ENCODE measurements at regions not wholly inside any gene's neighbourhood (a gene's known extent, or its start where the extent isn't known, plus 50 kb on each side); places are given as distances from the start of the nearest gene placed in this dataset.

DNA sequence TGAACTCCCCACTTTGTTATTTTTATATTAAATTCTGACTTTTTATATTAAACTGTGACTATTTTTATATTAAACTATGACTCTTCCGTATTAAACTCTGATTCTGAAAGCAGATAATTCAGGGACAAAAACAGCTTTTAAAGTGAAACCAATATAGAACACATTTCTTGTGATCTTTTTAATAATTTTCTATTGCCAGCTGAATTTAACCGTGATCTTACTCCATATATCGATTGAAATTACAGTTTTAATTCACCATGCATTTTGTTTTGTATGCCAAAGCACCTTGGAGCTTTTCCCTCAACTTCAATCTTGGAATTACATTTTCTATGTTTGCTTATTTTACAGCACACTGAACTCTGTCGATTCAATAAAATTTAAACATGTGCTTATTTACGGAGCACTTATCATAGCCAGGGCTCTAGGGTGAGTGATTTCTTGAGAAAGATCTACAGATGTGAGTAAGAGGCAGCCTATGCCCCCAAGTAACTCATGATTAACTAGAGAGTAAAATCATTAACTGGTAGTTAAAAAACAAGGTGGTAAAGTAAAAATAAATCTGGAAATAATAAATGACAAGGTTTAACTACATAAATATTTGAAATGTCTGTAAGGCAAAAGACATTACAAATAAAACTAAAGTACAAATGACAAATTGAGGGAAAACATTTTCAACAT lies 72.9 kb upstream of the ALDH1B1 start:
- H2AFZ ChIP-seq (ENCODE audit: low read depth) = peak overlapping the region; percentile 84
- no peak overlapping the region for H3K4me3 ChIP-seq (IDR thresholded peaks at IDR 0.05; ENCODE audit: insufficient read depth, low read depth, low read length)

DNA sequence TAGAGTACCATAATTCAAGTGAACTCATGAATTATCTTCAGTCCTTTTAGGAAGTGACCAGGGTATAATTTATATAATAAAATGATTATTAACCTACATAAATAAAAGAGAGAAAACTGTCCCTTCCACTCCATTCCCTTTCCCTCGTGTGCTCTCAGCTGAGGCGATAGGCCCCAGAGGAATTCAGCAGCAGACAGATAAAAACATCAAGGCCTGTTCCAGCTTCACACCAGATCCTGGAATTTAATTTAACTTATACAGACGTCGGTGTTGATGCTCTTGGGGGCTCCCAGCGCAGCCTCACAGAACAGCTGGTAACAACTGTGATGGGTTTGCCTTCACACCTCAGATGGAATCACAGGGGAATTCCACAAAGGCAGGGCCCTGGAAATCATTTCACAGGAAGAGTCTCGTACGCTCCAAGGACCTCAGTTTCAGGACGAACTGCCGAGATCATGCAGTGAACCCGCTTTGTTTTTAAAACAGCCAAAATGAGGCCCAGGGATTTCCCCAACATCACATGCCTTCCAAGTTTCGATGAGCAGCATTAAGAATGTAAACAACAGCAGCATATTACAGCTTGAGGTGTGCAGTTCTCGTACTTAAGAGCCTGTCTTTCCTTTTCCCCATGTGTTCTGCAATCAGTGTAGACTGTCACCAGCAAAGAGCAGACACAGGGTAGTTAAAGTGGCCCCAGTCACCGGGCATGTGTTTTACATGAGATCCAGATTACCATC lies 73.6 kb upstream of the ALDH1B1 start:
- H3K4me2 ChIP-seq = peak overlapping the region; percentile 86

More for the DNA sequence above, 72.9 kb upstream of the ALDH1B1 start:
- Histone ChIP-seq H3K36me3 (ENCODE audit: insufficient read depth) (no peaks in the 10 kb centered on the region), H4K20me1 (ENCODE audit: insufficient read depth) (no peaks in the 10 kb centered on the region), H3K9ac (peak overlapping the region; percentile 72; the same call in 1 of the 2 replicates), H3K4me2 (peak overlapping the region; percentile 86), H3K79me2 (ENCODE audit: insufficient read depth, low read depth) (no peaks in the 10 kb centered on the region), H3K27me3 (ENCODE audit: insufficient read depth, low read depth) (no peaks in the 10 kb centered on the region), H3K4me1 (ENCODE audit: low read depth, poor library complexity, severe bottlenecking) (peaks cover 26% of the 10 kb centered on the region), H3K27ac (peak overlapping the region; percentile 88)
- TF ChIP-seq, protein P1, sequence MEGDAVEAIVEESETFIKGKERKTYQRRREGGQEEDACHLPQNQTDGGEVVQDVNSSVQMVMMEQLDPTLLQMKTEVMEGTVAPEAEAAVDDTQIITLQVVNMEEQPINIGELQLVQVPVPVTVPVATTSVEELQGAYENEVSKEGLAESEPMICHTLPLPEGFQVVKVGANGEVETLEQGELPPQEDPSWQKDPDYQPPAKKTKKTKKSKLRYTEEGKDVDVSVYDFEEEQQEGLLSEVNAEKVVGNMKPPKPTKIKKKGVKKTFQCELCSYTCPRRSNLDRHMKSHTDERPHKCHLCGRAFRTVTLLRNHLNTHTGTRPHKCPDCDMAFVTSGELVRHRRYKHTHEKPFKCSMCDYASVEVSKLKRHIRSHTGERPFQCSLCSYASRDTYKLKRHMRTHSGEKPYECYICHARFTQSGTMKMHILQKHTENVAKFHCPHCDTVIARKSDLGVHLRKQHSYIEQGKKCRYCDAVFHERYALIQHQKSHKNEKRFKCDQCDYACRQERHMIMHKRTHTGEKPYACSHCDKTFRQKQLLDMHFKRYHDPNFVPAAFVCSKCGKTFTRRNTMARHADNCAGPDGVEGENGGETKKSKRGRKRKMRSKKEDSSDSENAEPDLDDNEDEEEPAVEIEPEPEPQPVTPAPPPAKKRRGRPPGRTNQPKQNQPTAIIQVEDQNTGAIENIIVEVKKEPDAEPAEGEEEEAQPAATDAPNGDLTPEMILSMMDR (conservative IDR thresholded peaks at IDR 0.05; ENCODE audit: low read depth, low read length) = no peak

DNA sequence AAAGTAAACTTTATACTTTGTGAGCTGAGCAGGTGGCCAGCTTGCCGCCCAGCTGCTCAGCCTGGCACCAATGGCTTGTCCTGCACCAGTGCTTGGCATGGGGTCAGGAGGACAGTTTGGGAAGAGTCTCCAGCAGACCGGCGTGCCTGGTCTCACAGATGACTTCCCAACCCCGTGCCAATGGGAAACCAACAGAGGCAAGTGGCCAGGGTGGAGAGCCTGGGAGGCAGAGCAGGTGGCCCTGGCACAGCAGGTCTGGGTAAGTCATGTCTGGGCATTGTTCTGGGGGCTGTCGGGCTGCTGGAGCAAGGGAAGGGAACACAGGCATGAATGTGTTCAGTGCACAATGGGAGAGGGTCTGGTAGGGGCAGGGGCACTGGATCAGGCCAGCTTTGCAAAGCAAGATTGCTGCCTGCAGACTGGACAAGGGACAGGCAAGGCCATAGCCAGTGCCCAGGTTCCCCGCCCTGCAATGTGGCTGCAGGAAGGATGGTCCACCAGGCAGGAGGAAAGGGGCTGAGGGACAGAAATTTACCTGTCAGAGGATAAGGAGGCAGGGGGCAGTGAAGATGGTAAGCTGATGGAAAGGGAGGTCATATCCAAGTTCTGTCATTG lies 76.2 kb upstream of the ALDH1B1 start:
- Histone ChIP-seq H3K36me3 (ENCODE audit: insufficient read depth) (no peaks in the 10 kb centered on the region), H3K27me3 (ENCODE audit: insufficient read depth, low read depth) (no peaks in the 10 kb centered on the region), H3K9ac (no peak overlapping the region), H3K4me1 (ENCODE audit: low read depth, poor library complexity, severe bottlenecking) (peaks cover 26% of the 10 kb centered on the region), H3K79me2 (ENCODE audit: insufficient read depth, low read depth) (no peaks in the 10 kb centered on the region), H3K4me2 (no peak overlapping the region), H4K20me1 (ENCODE audit: insufficient read depth) (no peaks in the 10 kb centered on the region), H2AFZ (ENCODE audit: low read depth) (no peak overlapping the region), H3K4me3 (IDR thresholded peaks at IDR 0.05; ENCODE audit: insufficient read depth, low read depth, low read length) (no peak overlapping the region), H3K27ac (no peak overlapping the region)
- TF ChIP-seq, protein P1 (conservative IDR thresholded peaks at IDR 0.05; ENCODE audit: low read depth, low read length) = no peak

More for the DNA sequence above, 73.6 kb upstream of the ALDH1B1 start:
- Histone ChIP-seq H3K27me3 (ENCODE audit: insufficient read depth, low read depth) (no peaks in the 10 kb centered on the region), H3K79me2 (ENCODE audit: insufficient read depth, low read depth) (no peaks in the 10 kb centered on the region), H3K36me3 (ENCODE audit: insufficient read depth) (no peaks in the 10 kb centered on the region), H4K20me1 (ENCODE audit: insufficient read depth) (no peaks in the 10 kb centered on the region), H2AFZ (ENCODE audit: low read depth) (peak overlapping the region; percentile 84), H3K9ac (peak overlapping the region; percentile 72), H3K4me1 (ENCODE audit: low read depth, poor library complexity, severe bottlenecking) (peaks cover 26% of the 10 kb centered on the region), H3K4me3 (IDR thresholded peaks at IDR 0.05; ENCODE audit: insufficient read depth, low read depth, low read length) (no peak overlapping the region), H3K27ac (peak overlapping the region; percentile 88)
- TF ChIP-seq, protein P1 (conservative IDR thresholded peaks at IDR 0.05; ENCODE audit: low read depth, low read length) = no peak

DNA sequence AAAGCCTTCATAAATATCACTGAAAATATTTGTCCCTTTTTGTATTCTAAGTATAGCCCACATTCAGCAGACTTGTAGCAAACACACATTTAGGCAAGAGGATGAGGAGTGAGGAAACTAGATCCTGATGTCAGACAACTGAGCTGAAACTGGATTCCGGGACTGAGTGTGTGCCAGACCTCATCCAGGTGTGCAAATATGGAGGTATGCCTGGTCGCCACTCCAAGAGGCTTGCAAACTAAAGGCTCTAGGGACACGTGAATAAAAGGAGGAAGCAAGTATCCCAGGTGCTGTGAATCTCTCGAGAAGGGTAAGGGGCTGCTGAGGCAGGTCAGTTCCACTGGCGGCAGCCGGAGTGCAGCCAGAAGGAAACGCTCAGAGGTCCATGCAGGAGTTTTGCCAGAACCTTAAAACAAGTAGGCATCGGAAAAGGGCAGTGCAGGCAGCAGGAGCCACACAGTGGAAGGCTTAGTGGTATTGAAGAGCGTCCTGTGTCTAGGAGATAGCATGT lies 77.4 kb upstream of the ALDH1B1 start:
- Histone ChIP-seq H3K4me3 (IDR thresholded peaks at IDR 0.05; ENCODE audit: insufficient read depth, low read depth, low read length) (no peak overlapping the region), H2AFZ (ENCODE audit: low read depth) (no peak overlapping the region), H3K27ac (no peak overlapping the region), H3K79me2 (ENCODE audit: insufficient read depth, low read depth) (no peaks in the 10 kb centered on the region), H3K4me2 (no peak overlapping the region), H3K36me3 (ENCODE audit: insufficient read depth) (no peaks in the 10 kb centered on the region), H3K4me1 (ENCODE audit: low read depth, poor library complexity, severe bottlenecking) (peaks cover 23% of the 10 kb centered on the region), H3K9ac (no peak overlapping the region), H4K20me1 (ENCODE audit: insufficient read depth) (no peaks in the 10 kb centered on the region), H3K27me3 (ENCODE audit: insufficient read depth, low read depth) (no peaks in the 10 kb centered on the region)
- TF ChIP-seq, protein P1 (conservative IDR thresholded peaks at IDR 0.05; ENCODE audit: low read depth, low read length) = no peak
